ENCODE measurements at regions not wholly inside any gene's neighbourhood (a gene's known extent, or its start where the extent isn't known, plus 50 kb on each side); places are given as distances from the start of the nearest gene placed in this dataset.

DNA sequence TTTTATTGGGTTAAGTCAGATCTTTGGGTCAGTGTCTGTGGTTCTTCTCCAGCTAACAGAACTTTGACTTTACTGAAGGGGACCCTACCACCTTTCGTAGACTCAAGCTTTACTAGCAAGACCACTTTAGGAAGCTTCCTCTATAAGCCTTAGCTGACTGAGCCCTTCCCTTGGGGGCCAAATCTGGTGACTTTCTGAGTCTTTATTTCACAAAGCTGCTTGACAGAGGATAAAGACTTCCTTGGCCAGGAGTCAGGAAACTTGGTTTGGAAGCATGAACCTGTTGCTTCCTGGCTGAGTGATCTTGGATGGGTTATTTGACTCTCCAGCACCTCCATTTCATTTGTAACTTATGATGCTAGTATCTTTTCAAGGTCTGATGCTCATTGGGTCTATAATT lies 466.7 kb downstream of the TYW1 start:
- Histone ChIP-seq H4K5ac (ENCODE audit: low read depth, low read length) (no peak overlapping the region), H4K8ac (ENCODE audit: low read depth in 2 of 2, low read length in 2 of 2) (no peak overlapping the region), H3K27me3 (ENCODE audit: control insufficient read depth, insufficient read depth, low read length) (no peaks in the 10 kb centered on the region), H3K9me3 (ENCODE audit: control insufficient read depth, insufficient read depth, low read length) (peaks cover 3% of the 10 kb centered on the region; the same call in 1 of the 2 replicates), H3K4me2 (ENCODE audit: low read depth, low read length) (no peak overlapping the region), H3K36me3 (ENCODE audit: control insufficient read depth, insufficient read depth, low read length) (no peaks in the 10 kb centered on the region), H3K9ac (ENCODE audit: low read depth, low read length) (no peak overlapping the region), H3K9me1 (ENCODE audit: insufficient read depth, low read length) (no peaks in the 10 kb centered on the region), H3K56ac (ENCODE audit: extremely low read depth, insufficient read depth, low read length) (no peak overlapping the region), H2BK120ac (ENCODE audit: low read depth, low read length) (no peak overlapping the region), H3K79me1 (ENCODE audit: low read depth in 1 of 2, low read length in 2 of 2) (no peaks in the 10 kb centered on the region), H2BK5ac (ENCODE audit: low read depth, low read length, poor library complexity, severe bottlenecking) (no peak overlapping the region), H2BK20ac (ENCODE audit: low read depth, low read length) (no peak overlapping the region), H3K27ac (ENCODE audit: insufficient read depth, low read length) (no peak overlapping the region), H2AFZ (replicated peaks; ENCODE audit: low read length, poor library complexity) (no peak overlapping the region), H2AK9ac (replicated peaks; ENCODE audit: low read depth, low read length, poor library complexity) (no peak overlapping the region), H3K4ac (ENCODE audit: low read depth, low read length) (no peak overlapping the region), H3K23ac (ENCODE audit: low read depth, low read length) (no peak overlapping the region), H2BK15ac (ENCODE audit: low read depth, low read length) (no peak overlapping the region), H3K4me1 (ENCODE audit: control insufficient read depth, insufficient read depth, low read length) (no peaks in the 10 kb centered on the region), H3K4me3 (ENCODE audit: insufficient read depth, low read depth, low read length) (no peak overlapping the region), H2AK5ac (ENCODE audit: low read depth, low read length) (no peak overlapping the region), H4K20me1 (ENCODE audit: insufficient read depth, low read length) (no peaks in the 10 kb centered on the region), H3K18ac (ENCODE audit: low read depth, low read length) (no peak overlapping the region), H3K14ac (replicated peaks; ENCODE audit: low read depth, low read length) (no peak overlapping the region), H4K91ac (ENCODE audit: insufficient read depth, low read depth, low read length) (no peak overlapping the region)
- no CpG with 5 or more reads among the region's 1 CpG for WGBS, 2 experiments (ENCODE audit: extremely low coverage in 2 of 2, insufficient read length in 1 of 2)
- ChIA-PET POLR2A (ENCODE audit: unreplicated experiment) (no interaction called here), CTCF (no interaction called here)
- in situ Hi-C loops (cut with MboI; ENCODE audit: low sequenced_read_pairs) = no loop called here
- intact Hi-C loops (cut with micrococcal nuclease) = no loop called here
- dilution Hi-C loops (cut with HindIII; ENCODE audit: low sequenced_read_pairs, unreplicated experiment) = no loop called here
- BruUV-seq (replicated peaks) = no TSS peak
- no peak for TF ChIP-seq BHLHE40 (IDR thresholded peaks at IDR 0.05; ENCODE audit: low read depth, low read length)
- TF ChIP-seq, protein P1, sequence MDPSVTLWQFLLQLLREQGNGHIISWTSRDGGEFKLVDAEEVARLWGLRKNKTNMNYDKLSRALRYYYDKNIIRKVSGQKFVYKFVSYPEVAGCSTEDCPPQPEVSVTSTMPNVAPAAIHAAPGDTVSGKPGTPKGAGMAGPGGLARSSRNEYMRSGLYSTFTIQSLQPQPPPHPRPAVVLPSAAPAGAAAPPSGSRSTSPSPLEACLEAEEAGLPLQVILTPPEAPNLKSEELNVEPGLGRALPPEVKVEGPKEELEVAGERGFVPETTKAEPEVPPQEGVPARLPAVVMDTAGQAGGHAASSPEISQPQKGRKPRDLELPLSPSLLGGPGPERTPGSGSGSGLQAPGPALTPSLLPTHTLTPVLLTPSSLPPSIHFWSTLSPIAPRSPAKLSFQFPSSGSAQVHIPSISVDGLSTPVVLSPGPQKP (IDR thresholded peaks at IDR 0.05; ENCODE audit: borderline replicate concordance, low read depth, low read length) = no peak
- TF ChIP-seq NFE2L2 (IDR thresholded peaks at IDR 0.05; ENCODE audit: low read depth, low read length) = no peak
- TF ChIP-seq RFX5 (IDR thresholded peaks at IDR 0.05; ENCODE audit: low read depth, low read length) = no peak
- TF ChIP-seq, protein P2, sequence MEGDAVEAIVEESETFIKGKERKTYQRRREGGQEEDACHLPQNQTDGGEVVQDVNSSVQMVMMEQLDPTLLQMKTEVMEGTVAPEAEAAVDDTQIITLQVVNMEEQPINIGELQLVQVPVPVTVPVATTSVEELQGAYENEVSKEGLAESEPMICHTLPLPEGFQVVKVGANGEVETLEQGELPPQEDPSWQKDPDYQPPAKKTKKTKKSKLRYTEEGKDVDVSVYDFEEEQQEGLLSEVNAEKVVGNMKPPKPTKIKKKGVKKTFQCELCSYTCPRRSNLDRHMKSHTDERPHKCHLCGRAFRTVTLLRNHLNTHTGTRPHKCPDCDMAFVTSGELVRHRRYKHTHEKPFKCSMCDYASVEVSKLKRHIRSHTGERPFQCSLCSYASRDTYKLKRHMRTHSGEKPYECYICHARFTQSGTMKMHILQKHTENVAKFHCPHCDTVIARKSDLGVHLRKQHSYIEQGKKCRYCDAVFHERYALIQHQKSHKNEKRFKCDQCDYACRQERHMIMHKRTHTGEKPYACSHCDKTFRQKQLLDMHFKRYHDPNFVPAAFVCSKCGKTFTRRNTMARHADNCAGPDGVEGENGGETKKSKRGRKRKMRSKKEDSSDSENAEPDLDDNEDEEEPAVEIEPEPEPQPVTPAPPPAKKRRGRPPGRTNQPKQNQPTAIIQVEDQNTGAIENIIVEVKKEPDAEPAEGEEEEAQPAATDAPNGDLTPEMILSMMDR (conservative IDR thresholded peaks at IDR 0.05; ENCODE audit: low read depth, low read length) = no peak
- TF ChIP-seq, protein P3, sequence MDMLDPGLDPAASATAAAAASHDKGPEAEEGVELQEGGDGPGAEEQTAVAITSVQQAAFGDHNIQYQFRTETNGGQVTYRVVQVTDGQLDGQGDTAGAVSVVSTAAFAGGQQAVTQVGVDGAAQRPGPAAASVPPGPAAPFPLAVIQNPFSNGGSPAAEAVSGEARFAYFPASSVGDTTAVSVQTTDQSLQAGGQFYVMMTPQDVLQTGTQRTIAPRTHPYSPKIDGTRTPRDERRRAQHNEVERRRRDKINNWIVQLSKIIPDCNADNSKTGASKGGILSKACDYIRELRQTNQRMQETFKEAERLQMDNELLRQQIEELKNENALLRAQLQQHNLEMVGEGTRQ (IDR thresholded peaks at IDR 0.05; ENCODE audit: low read depth, low read length) = no peak
- TF ChIP-seq FOS (IDR thresholded peaks at IDR 0.05; ENCODE audit: low read depth, low read length) = no peak
- TF ChIP-seq MAFK (IDR thresholded peaks at IDR 0.05; ENCODE audit: low read depth, low read length) = no peak
- ATAC-seq (ENCODE audit: low read depth) (no peak), DNase-seq (no peak)

All from IMR-90 (cell line).